GM23338 (cell line): ENCODE measurements at regions not wholly inside any gene's neighbourhood (a gene's known extent, or its start where the extent isn't known, plus 50 kb on each side); places are given as distances from the start of the nearest gene placed in this dataset.

Experiments
- EZH2 ChIP-seq: fragments of 200-600 bp; sonication (generic); IDR thresholded peaks from one replicate; pipeline ENCODE4 v1.8.0; 2017; ENCODE audit warnings: antibody characterized with exemption, mild to moderate bottlenecking, low read depth; ENCODE audit not compliant: unreplicated experiment
- EZH2phosphoT487 ChIP-seq: fragments of 200-600 bp; sonication (generic); IDR thresholded peaks from one replicate; pipeline ENCODE4 v1.8.1; 2018; ENCODE audit warnings: antibody characterized with exemption; ENCODE audit not compliant: unreplicated experiment
- JUNB ChIP-seq: IDR thresholded peaks from one replicate; pipeline ENCODE4 v1.6.1; 2016; ENCODE audit warnings: antibody characterized with exemption; ENCODE audit not compliant: unreplicated experiment
- POLR2AphosphoS5 ChIP-seq: IDR thresholded peaks from 2 replicates; pipeline ENCODE4 v1.6.1; 2016; ENCODE audit warnings: antibody characterized with exemption, low read depth
- TF ChIP-seq, protein P1 (sequence below), 2 experiments: fragments of 200-600 bp in 1 of 2; sonication (generic) in 1 of 2; conservative IDR thresholded peaks; 2 replicates each; pipeline versions ENCODE4 v1.5.1 to v1.6.1; 2016 to 2017; ENCODE audit warnings: antibody characterized with exemption in 2 of 2, low read depth in 2 of 2, mild to moderate bottlenecking in 2 of 2, moderate library complexity in 1 of 2
- TF ChIP-seq, protein P2 (sequence below): IDR thresholded peaks from one replicate; pipeline ENCODE4 v1.6.1; 2018; ENCODE audit warnings: antibody characterized with exemption; ENCODE audit not compliant: unreplicated experiment

DNA sequence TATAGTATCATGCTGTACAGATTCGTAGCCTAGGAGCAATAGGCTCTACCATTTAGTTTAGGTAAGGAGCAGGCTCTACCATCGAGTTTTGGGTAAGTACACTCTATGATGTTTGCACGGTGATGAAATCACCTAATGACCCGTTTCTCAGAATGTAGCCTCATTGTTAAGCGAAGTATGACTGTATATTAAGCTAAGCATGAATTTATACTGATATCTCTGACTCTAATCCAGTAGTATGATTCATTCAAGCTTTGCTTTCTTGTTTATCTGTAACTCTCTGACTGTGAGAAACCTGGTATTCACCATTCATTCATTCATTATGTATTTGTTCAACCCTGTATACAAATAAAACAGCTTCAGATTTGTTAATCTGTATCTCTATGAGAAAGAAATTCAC lies 283.9 kb upstream of the PRICKLE1 start:
- TF ChIP-seq, protein P1, sequence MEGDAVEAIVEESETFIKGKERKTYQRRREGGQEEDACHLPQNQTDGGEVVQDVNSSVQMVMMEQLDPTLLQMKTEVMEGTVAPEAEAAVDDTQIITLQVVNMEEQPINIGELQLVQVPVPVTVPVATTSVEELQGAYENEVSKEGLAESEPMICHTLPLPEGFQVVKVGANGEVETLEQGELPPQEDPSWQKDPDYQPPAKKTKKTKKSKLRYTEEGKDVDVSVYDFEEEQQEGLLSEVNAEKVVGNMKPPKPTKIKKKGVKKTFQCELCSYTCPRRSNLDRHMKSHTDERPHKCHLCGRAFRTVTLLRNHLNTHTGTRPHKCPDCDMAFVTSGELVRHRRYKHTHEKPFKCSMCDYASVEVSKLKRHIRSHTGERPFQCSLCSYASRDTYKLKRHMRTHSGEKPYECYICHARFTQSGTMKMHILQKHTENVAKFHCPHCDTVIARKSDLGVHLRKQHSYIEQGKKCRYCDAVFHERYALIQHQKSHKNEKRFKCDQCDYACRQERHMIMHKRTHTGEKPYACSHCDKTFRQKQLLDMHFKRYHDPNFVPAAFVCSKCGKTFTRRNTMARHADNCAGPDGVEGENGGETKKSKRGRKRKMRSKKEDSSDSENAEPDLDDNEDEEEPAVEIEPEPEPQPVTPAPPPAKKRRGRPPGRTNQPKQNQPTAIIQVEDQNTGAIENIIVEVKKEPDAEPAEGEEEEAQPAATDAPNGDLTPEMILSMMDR (conservative IDR thresholded peaks at IDR 0.05; ENCODE audit: low read depth in 2 of 2): no peak
- TF ChIP-seq POLR2AphosphoS5: no peak
- no peak for TF ChIP-seq EZH2
- TF ChIP-seq, protein P2, sequence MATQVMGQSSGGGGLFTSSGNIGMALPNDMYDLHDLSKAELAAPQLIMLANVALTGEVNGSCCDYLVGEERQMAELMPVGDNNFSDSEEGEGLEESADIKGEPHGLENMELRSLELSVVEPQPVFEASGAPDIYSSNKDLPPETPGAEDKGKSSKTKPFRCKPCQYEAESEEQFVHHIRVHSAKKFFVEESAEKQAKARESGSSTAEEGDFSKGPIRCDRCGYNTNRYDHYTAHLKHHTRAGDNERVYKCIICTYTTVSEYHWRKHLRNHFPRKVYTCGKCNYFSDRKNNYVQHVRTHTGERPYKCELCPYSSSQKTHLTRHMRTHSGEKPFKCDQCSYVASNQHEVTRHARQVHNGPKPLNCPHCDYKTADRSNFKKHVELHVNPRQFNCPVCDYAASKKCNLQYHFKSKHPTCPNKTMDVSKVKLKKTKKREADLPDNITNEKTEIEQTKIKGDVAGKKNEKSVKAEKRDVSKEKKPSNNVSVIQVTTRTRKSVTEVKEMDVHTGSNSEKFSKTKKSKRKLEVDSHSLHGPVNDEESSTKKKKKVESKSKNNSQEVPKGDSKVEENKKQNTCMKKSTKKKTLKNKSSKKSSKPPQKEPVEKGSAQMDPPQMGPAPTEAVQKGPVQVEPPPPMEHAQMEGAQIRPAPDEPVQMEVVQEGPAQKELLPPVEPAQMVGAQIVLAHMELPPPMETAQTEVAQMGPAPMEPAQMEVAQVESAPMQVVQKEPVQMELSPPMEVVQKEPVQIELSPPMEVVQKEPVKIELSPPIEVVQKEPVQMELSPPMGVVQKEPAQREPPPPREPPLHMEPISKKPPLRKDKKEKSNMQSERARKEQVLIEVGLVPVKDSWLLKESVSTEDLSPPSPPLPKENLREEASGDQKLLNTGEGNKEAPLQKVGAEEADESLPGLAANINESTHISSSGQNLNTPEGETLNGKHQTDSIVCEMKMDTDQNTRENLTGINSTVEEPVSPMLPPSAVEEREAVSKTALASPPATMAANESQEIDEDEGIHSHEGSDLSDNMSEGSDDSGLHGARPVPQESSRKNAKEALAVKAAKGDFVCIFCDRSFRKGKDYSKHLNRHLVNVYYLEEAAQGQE: no peak
- no peak for TF ChIP-seq JUNB
- TF ChIP-seq EZH2phosphoT487: no peak
